Hepatocyte (in vitro differentiated cells): ENCODE measurements at regions not wholly inside any gene's neighbourhood (a gene's known extent, or its start where the extent isn't known, plus 50 kb on each side); places are given as distances from the start of the nearest gene placed in this dataset.

Experiments used
- CTCF ChIP-seq: fragments of 200-600 bp; sonication (generic); IDR thresholded peaks from 2 replicates; pipeline ENCODE4 v1.5.1; 2016; ENCODE audit warnings: antibody characterized with exemption, mild to moderate bottlenecking; ENCODE audit not compliant: poor library complexity
- EZH2phosphoT487 ChIP-seq: fragments of 200-600 bp; sonication (generic); IDR thresholded peaks from one replicate; pipeline ENCODE4 v1.6.1; 2018; ENCODE audit warnings: antibody characterized with exemption, mild to moderate bottlenecking, low read depth, moderate library complexity; ENCODE audit not compliant: unreplicated experiment, severe bottlenecking

GRCh38 chrX:39194673-39195072 is 393.4 kb downstream of the MID1IP1 start:
- no peak for TF ChIP-seq CTCF
- no peak for TF ChIP-seq EZH2phosphoT487
